Lung (tissue), 11 donors: ENCODE measurements at regions not wholly inside any gene's neighbourhood (a gene's known extent, or its start where the extent isn't known, plus 50 kb on each side); places are given as distances from the start of the nearest gene placed in this dataset.

Source experiments
- ATAC-seq: fragments of 200-7000 bp; cut with Tn5 transposase; one replicate; pipeline ENCODE4 v1.9.1; 2020; ENCODE audit warnings: moderate number of reproducible peaks; ENCODE audit not compliant: insufficient read depth, low FRiP score
- DNase-seq, 3 donors: peaks; one replicate each; pipeline ENCODE4 v3.0.0-alpha.2; 2013 to 2017
- H3K27ac ChIP-seq, 2 donors: one replicate each; pipeline ENCODE4 v1.5.1; 2013; ENCODE audit warnings: mild to moderate bottlenecking in 2 of 2, moderate library complexity in 2 of 2, control low read depth in 1 of 2, inconsistent platforms in 1 of 2, low read depth in 1 of 2, low read length in 1 of 2
- H3K27me3 ChIP-seq, 3 donors: one replicate each; pipeline ENCODE4 v1.5.1; 2013; ENCODE audit warnings: low read length in 2 of 3; ENCODE audit not compliant: control insufficient read depth in 3 of 3, insufficient read depth in 3 of 3
- H3K36me3 ChIP-seq, 4 donors: one replicate each; pipeline ENCODE4 v1.5.1; 2013; ENCODE audit warnings: low read length in 4 of 4, mild to moderate bottlenecking in 1 of 4, moderate library complexity in 1 of 4; ENCODE audit not compliant: control insufficient read depth in 4 of 4, insufficient read depth in 4 of 4
- H3K4me1 ChIP-seq, 5 donors: one replicate each; pipeline ENCODE4 v1.5.1; 2013; ENCODE audit warnings: low read length in 5 of 5, mild to moderate bottlenecking in 2 of 5, moderate library complexity in 1 of 5; ENCODE audit not compliant: control insufficient read depth in 5 of 5, insufficient read depth in 5 of 5
- H3K4me3 ChIP-seq: one replicate; pipeline ENCODE4 v1.5.1; 2013; ENCODE audit warnings: mild to moderate bottlenecking, control low read depth, moderate library complexity
- H3K9ac ChIP-seq, 2 donors: one replicate each; pipeline ENCODE4 v1.5.1; 2013; ENCODE audit warnings: low read length in 2 of 2, control low read depth in 1 of 2; ENCODE audit not compliant: insufficient read depth in 1 of 2
- H3K9me3 ChIP-seq, 4 donors: one replicate each; pipeline ENCODE4 v1.5.1; 2013; ENCODE audit warnings: low read length in 3 of 4, mild to moderate bottlenecking in 1 of 4, moderate library complexity in 1 of 4; ENCODE audit not compliant: control insufficient read depth in 4 of 4, insufficient read depth in 3 of 4
- CTCF ChIP-seq: IDR thresholded peaks from 2 replicates; pipeline ENCODE4 v1.5.1; 2012; ENCODE audit warnings: mild to moderate bottlenecking; ENCODE audit errors: control extremely low read depth, extremely low read depth
- WGBS, 2 donors: extraction: QIAGEN DNeasy Blood & Tissue Kit; methylation state at CpG; one replicate each; pipeline ENCODE4 v1.1.7; 2013; 5-methylcytosine and 5-hydroxymethylcytosine counted together
- donor health status: control.
- donor health status: control.
- donor health status: Bipolar disorder and iron deficiency.
- donor health status: healthy.
- donor health status: DM: yes; HTN: yes; CAD: no.

- ATAC-seq: no peak
- no peak for DNase-seq
- Histone ChIP-seq H3K4me3 (no peak overlapping the region), H3K36me3 (no peaks in the 10 kb centered on the region), H3K4me1 (peaks cover 0 to 6% (median 0%) of the 10 kb centered on the region in 5 donors), H3K27me3 (no peaks in the 10 kb centered on the region), H3K9me3 (no peaks in the 10 kb centered on the region), H3K9ac (no peak overlapping the region), H3K27ac (no peak overlapping the region)
- WGBS, 2 donors: 81 to 91% methylated on average over 1 of the region's 1 CpG
- no peak for TF ChIP-seq CTCF
Measured at GRCh38 chr5:124477062-124477461, 269.4 kb downstream of the ZNF608 start.

DNA sequence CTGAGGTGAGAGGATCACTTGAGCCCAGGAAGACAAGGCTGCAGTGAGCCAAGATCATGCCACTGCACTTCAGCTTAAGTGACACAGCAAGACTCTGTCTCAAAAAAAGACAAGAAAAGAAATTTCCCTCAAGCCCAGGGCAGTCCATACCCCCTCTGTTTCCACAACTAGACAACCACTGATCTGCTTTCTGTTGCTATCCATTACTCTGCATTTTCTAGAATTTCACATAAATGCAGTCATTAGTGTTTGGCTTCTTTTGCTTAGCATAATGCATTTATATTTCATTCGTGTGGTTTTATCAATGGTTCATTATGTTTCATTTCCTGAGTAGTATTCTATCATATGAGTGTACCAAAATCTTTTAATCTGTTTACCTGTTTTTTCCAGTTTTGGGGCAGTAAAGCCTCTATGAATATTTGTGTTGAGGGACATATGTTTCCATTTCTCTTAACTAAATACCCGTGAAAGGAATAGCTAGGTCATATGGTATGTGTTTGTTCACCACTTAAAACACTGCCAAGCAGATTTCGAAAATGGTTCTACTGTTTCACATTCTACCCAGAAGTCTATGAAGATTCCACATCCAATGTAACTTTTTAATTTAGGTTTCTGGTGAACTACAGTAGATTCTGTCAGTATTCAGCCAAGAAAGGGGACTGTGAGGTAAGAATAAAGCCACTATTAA lies 271.8 kb downstream of the ZNF608 start:
- no peak overlapping the region for H3K4me3 ChIP-seq
- TF ChIP-seq CTCF: no peak
- no peaks in the 10 kb centered on the region for H3K36me3 ChIP-seq
- H3K4me1 ChIP-seq: peaks cover 0 to 2% (median 0%) of the 10 kb centered on the region in 5 donors
- H3K27ac ChIP-seq: no peak overlapping the region
- DNase-seq (peak in 2 of 3 donors; percentile 18 to 56), ATAC-seq (no peak)
- 65 to 82% methylated on average over 3 of the region's 3 CpGs for WGBS, 2 donors
- H3K9me3 ChIP-seq: no peaks in the 10 kb centered on the region
- no peaks in the 10 kb centered on the region for H3K27me3 ChIP-seq
- H3K9ac ChIP-seq: no peak overlapping the region

DNA sequence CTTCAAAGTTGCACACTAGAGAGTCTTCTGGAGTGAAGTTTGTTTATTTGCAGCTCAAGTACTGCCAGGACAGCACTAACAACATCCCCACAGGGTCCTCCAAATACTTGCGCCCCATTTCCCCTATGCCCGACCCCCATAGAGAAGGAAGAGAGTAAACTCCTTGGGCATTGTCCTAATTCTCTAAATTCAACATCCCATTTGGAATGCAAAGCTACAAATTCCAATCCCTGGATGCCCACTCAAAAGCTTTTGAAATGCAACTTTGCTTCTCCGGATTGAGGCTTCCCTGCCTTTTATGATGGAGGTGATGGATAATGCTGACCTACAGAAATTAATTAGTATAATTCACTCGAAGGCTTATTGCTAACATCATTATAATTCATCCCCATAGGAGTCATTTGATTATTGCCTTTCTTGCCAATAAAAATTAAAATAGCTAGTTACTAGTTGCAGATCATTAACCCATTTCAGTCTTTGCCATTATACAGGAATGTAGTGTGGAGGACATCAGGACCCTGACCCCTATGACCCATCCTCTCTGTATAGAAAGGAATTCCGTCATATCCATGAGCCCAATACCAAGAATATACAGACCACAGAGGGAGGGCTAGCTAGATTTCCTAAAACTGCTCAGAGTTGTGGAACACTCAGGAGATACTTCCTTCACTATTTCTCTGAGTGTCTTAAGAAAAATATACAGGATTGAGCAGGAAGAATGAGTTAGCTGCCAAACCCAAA lies 277.6 kb downstream of the ZNF608 start:
- no peak for TF ChIP-seq CTCF
- Histone ChIP-seq H3K4me3 (no peak overlapping the region), H3K9me3 (no peaks in the 10 kb centered on the region), H3K4me1 (peaks cover 0 to 4% (median 0%) of the 10 kb centered on the region in 5 donors), H3K27me3 (no peaks in the 10 kb centered on the region), H3K27ac (no peak overlapping the region), H3K9ac (no peak overlapping the region), H3K36me3 (no peaks in the 10 kb centered on the region)
- ATAC-seq (no peak), DNase-seq (no peak)
- WGBS, 2 donors: 91 to 92% methylated on average over 5 of the region's 5 CpGs
